ENCODE measurements at regions not wholly inside any gene's neighbourhood (a gene's known extent, or its start where the extent isn't known, plus 50 kb on each side); places are given as distances from the start of the nearest gene placed in this dataset.

GRCh38 chr17:43330876-43331639, 67.7 kb upstream of the ARL4D start:
- POLR2A ChIA-PET, result interaction anchor here (18.9 kb wide), 1 partner anchor 31 kb away, joined by 199 read pairs; no protein-coding TSS in a partner anchor
- DNase-seq (no peak), ATAC-seq (no peak)
- CTCF ChIA-PET, result no interaction called here
- H3K27me3 Mint-ChIP-seq, result peaks cover 17% of the 10 kb centered on the region
- H3K4me1 Mint-ChIP-seq (ENCODE audit: low read depth), result peaks cover 17% of the 10 kb centered on the region
- H3K36me3 Mint-ChIP-seq (ENCODE audit: low read depth), result no peaks in the 10 kb centered on the region
- no peak overlapping the region for H3K27ac Mint-ChIP-seq
- intact Hi-C loops (cut with micrococcal nuclease), result no loop called here
- H3K4me3 Mint-ChIP-seq, result no peak overlapping the region
- TF ChIP-seq CTCF (IDR thresholded peaks at IDR 0.05), result no peak
- H3K9me3 Mint-ChIP-seq, result no peaks in the 10 kb centered on the region

- ATAC-seq, result no peak
- DNase-seq, result no peak
- Mint-ChIP-seq H3K9me3 (no peaks in the 10 kb centered on the region), H3K27ac (no peak overlapping the region), H3K27me3 (peaks cover 17% of the 10 kb centered on the region), H3K4me3 (no peak overlapping the region), H3K36me3 (ENCODE audit: low read depth) (no peaks in the 10 kb centered on the region), H3K4me1 (ENCODE audit: low read depth) (peaks cover 17% of the 10 kb centered on the region)
- TF ChIP-seq CTCF (IDR thresholded peaks at IDR 0.05), result no peak
- intact Hi-C loops (cut with micrococcal nuclease), result no loop called here
- ChIA-PET POLR2A (interaction anchor here (1.7 to 18.9 kb wide), 2 partner anchors 14 to 32 kb away, joined by 4 to 199 read pairs; no protein-coding TSS in a partner anchor), CTCF (interaction anchor here (0.6 to 1.8 kb wide), 3 partner anchors 8 to 64 kb away, joined by 4 to 9 read pairs (median 5); no protein-coding TSS in a partner anchor)
These were observed 69.6 kb upstream of the ARL4D start for GRCh38 chr17:43329183-43329582.

GRCh38 chr17:43328650-43329049, 70.1 kb upstream of the ARL4D start:
- intact Hi-C loops (cut with micrococcal nuclease), result no loop called here
- POLR2A ChIA-PET, result interaction anchor here (1.7 to 18.9 kb wide), 2 partner anchors 13 to 33 kb away, joined by 4 to 199 read pairs; no protein-coding TSS in a partner anchor

GRCh38 chr17:43327834-43328420, 70.9 kb upstream of the ARL4D start:
- POLR2A ChIA-PET, result interaction anchor here (1.7 to 18.9 kb wide), 2 partner anchors 13 to 34 kb away, joined by 4 to 199 read pairs; no protein-coding TSS in a partner anchor
- TF ChIP-seq CTCF (IDR thresholded peaks at IDR 0.05), result no peak
- CTCF ChIA-PET, result interaction anchor here (0.7 to 1.8 kb wide), 5 partner anchors 9 to 631 kb away, joined by 3 to 9 read pairs (median 3); no protein-coding TSS in a partner anchor
- intact Hi-C loops (cut with micrococcal nuclease), result no loop called here
- H3K27me3 Mint-ChIP-seq, result peaks cover 17% of the 10 kb centered on the region
- ATAC-seq (no peak), DNase-seq (no peak)
- no peak overlapping the region for H3K27ac Mint-ChIP-seq
- H3K36me3 Mint-ChIP-seq (ENCODE audit: low read depth), result no peaks in the 10 kb centered on the region
- no peaks in the 10 kb centered on the region for H3K9me3 Mint-ChIP-seq
- no peak overlapping the region for H3K4me3 Mint-ChIP-seq
- peaks cover 9% of the 10 kb centered on the region for H3K4me1 Mint-ChIP-seq (ENCODE audit: low read depth)

More at GRCh38 chr17:43328650-43329049, 70.1 kb upstream of the ARL4D start:
- Mint-ChIP-seq H3K4me1 (ENCODE audit: low read depth) (peaks cover 11% of the 10 kb centered on the region), H3K36me3 (ENCODE audit: low read depth) (no peaks in the 10 kb centered on the region), H3K9me3 (no peaks in the 10 kb centered on the region), H3K27ac (no peak overlapping the region), H3K4me3 (no peak overlapping the region), H3K27me3 (peaks cover 17% of the 10 kb centered on the region)
- CTCF ChIA-PET, result interaction anchor here (1.7 to 1.8 kb wide), 2 partner anchors 8 to 10 kb away, joined by 5 to 9 read pairs; no protein-coding TSS in a partner anchor
- ATAC-seq, result no peak
- TF ChIP-seq CTCF (IDR thresholded peaks at IDR 0.05), result no peak
- DNase-seq, result no peak
